ENCODE measurements at regions not wholly inside any gene's neighbourhood (a gene's known extent, or its start where the extent isn't known, plus 50 kb on each side); places are given as distances from the start of the nearest gene placed in this dataset.

DNA sequence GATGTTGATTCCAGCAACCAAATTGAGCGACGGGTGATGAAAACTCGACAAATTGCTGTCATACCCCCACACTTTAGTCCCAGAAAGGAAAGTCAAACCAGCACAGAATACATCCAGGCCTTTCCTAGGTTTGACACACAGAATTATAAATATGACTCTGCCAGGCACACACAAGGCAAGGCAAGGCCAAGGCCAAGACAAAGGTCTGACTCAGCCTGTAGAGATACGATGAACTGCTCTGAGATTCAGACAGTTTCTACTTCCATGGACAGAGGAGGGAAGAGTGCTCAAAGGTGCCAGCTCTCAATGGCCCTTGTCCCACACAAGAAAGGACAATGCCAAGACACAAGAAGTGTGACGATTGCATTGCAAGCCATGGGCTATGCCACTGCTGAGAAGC, 880.2 kb upstream of the TMEM132C start:
- no peak for ATAC-seq

GRCh38 chr12:127388985-127389384, 878.0 kb upstream of the TMEM132C start:
- no peak for DNase-seq (ENCODE audit: low spot score)
- Mint-ChIP-seq H3K4me3 (no peak overlapping the region), H3K27ac (no peak overlapping the region), H3K36me3 (peaks cover 37% of the 10 kb centered on the region), H3K9me3 (peaks cover 66% of the 10 kb centered on the region), H3K27me3 (ENCODE audit: low read depth) (peaks cover 3% of the 10 kb centered on the region; the same call in 1 of the 2 replicates), H3K4me1 (no peaks in the 10 kb centered on the region)
- POLR2A ChIA-PET, result no interaction called here
- CTCF ChIA-PET, result interaction anchor here (1.3 kb wide), 1 partner anchor 289 kb away, joined by 4 read pairs; no protein-coding TSS in a partner anchor
- ATAC-seq, result no peak
- TF ChIP-seq CTCF (IDR thresholded peaks at IDR 0.05) (no peak), NR3C1 (CRISPR knock-in tag; conservative IDR thresholded peaks at IDR 0.05; ENCODE audit: low read depth) (no peak), ZSCAN18 (CRISPR knock-in tag; IDR thresholded peaks at IDR 0.05) (no peak), IRF1 (CRISPR knock-in tag; IDR thresholded peaks at IDR 0.05) (no peak), SMAD3 (CRISPR knock-in tag; IDR thresholded peaks at IDR 0.05; ENCODE audit: borderline replicate concordance) (no peak), PREB (CRISPR knock-in tag; IDR thresholded peaks at IDR 0.05; ENCODE audit: borderline replicate concordance) (no peak)

More for the DNA sequence above, 880.2 kb upstream of the TMEM132C start:
- TF ChIP-seq AFF4 (CRISPR knock-in tag; IDR thresholded peaks at IDR 0.05; ENCODE audit: borderline replicate concordance) (no peak), GABPB1 (CRISPR knock-in tag; IDR thresholded peaks at IDR 0.05) (no peak), RORB (CRISPR knock-in tag; IDR thresholded peaks at IDR 0.05) (no peak), HMGA2 (CRISPR knock-in tag; IDR thresholded peaks at IDR 0.05) (no peak), RELA (CRISPR knock-in tag; IDR thresholded peaks at IDR 0.05; ENCODE audit: borderline replicate concordance) (no peak), TEAD4 (CRISPR knock-in tag; IDR thresholded peaks at IDR 0.05) (no peak), FOXP1 (CRISPR knock-in tag; IDR thresholded peaks at IDR 0.05; ENCODE audit: borderline replicate concordance) (no peak)
- TF ChIP-seq, protein P1, sequence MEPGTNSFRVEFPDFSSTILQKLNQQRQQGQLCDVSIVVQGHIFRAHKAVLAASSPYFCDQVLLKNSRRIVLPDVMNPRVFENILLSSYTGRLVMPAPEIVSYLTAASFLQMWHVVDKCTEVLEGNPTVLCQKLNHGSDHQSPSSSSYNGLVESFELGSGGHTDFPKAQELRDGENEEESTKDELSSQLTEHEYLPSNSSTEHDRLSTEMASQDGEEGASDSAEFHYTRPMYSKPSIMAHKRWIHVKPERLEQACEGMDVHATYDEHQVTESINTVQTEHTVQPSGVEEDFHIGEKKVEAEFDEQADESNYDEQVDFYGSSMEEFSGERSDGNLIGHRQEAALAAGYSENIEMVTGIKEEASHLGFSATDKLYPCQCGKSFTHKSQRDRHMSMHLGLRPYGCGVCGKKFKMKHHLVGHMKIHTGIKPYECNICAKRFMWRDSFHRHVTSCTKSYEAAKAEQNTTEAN (CRISPR knock-in tag; IDR thresholded peaks at IDR 0.05), result no peak
- TF ChIP-seq, protein P2, sequence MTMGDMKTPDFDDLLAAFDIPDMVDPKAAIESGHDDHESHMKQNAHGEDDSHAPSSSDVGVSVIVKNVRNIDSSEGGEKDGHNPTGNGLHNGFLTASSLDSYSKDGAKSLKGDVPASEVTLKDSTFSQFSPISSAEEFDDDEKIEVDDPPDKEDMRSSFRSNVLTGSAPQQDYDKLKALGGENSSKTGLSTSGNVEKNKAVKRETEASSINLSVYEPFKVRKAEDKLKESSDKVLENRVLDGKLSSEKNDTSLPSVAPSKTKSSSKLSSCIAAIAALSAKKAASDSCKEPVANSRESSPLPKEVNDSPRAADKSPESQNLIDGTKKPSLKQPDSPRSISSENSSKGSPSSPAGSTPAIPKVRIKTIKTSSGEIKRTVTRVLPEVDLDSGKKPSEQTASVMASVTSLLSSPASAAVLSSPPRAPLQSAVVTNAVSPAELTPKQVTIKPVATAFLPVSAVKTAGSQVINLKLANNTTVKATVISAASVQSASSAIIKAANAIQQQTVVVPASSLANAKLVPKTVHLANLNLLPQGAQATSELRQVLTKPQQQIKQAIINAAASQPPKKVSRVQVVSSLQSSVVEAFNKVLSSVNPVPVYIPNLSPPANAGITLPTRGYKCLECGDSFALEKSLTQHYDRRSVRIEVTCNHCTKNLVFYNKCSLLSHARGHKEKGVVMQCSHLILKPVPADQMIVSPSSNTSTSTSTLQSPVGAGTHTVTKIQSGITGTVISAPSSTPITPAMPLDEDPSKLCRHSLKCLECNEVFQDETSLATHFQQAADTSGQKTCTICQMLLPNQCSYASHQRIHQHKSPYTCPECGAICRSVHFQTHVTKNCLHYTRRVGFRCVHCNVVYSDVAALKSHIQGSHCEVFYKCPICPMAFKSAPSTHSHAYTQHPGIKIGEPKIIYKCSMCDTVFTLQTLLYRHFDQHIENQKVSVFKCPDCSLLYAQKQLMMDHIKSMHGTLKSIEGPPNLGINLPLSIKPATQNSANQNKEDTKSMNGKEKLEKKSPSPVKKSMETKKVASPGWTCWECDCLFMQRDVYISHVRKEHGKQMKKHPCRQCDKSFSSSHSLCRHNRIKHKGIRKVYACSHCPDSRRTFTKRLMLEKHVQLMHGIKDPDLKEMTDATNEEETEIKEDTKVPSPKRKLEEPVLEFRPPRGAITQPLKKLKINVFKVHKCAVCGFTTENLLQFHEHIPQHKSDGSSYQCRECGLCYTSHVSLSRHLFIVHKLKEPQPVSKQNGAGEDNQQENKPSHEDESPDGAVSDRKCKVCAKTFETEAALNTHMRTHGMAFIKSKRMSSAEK (CRISPR knock-in tag; IDR thresholded peaks at IDR 0.05; ENCODE audit: borderline replicate concordance), result no peak
- TF ChIP-seq, protein P3, sequence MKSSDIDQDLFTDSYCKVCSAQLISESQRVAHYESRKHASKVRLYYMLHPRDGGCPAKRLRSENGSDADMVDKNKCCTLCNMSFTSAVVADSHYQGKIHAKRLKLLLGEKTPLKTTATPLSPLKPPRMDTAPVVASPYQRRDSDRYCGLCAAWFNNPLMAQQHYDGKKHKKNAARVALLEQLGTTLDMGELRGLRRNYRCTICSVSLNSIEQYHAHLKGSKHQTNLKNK (CRISPR knock-in tag; IDR thresholded peaks at IDR 0.05), result no peak
- ChIA-PET POLR2A (interaction anchor here (0.6 kb wide), 1 partner anchor 68 kb away, joined by 4 read pairs; no protein-coding TSS in a partner anchor), CTCF (no interaction called here)
- H3K27me3 Mint-ChIP-seq (ENCODE audit: low read depth), result peaks cover 3% of the 10 kb centered on the region; the same call in 1 of the 2 replicates
- no peak overlapping the region for H3K4me3 Mint-ChIP-seq
- no peak overlapping the region for H3K27ac Mint-ChIP-seq
- H3K4me1 Mint-ChIP-seq, result no peaks in the 10 kb centered on the region
- no peak for DNase-seq (ENCODE audit: low spot score)
- peaks cover 50% of the 10 kb centered on the region for H3K9me3 Mint-ChIP-seq
- H3K36me3 Mint-ChIP-seq, result peaks cover 32% of the 10 kb centered on the region
